ENCODE measurements at regions not wholly inside any gene's neighbourhood (a gene's known extent, or its start where the extent isn't known, plus 50 kb on each side); places are given as distances from the start of the nearest gene placed in this dataset.
A peak's percentile ranks its signal among the peaks of the same experiment; 100 is the strongest.

DNA sequence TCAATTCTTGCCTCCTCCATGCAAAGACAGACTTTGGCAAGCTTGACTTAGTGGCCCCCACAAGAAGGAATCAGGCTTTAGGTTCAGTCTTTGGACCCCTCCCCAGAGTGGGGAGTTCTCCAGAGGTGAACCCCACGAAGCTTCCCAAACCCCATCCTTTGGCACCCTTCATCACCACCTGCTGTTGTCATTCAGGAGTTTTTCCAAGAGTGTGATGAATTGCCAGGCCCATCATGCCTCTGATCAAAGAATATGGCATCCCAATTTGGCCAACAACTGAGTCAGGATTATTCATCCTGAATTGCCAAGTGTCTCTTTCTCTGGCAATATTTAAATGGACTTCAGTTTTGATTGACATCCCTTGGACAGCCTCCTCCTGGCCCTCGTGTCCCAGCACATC, 404.7 kb upstream of the MKI67 start:
- in situ Hi-C loops (cut with MboI) (no loop called here), intact Hi-C loops (cut with micrococcal nuclease) (no loop called here)
- no peak overlapping the region for H3K4me3 ChIP-seq
- H4K20me1 ChIP-seq (replicated peaks; ENCODE audit: control insufficient read depth, insufficient read depth, low read length): no peaks in the 10 kb centered on the region
- H3K9me3 ChIP-seq (replicated peaks; ENCODE audit: control insufficient read depth, insufficient read depth, low read depth, low read length): no peaks in the 10 kb centered on the region
- TF ChIP-seq, protein P1, sequence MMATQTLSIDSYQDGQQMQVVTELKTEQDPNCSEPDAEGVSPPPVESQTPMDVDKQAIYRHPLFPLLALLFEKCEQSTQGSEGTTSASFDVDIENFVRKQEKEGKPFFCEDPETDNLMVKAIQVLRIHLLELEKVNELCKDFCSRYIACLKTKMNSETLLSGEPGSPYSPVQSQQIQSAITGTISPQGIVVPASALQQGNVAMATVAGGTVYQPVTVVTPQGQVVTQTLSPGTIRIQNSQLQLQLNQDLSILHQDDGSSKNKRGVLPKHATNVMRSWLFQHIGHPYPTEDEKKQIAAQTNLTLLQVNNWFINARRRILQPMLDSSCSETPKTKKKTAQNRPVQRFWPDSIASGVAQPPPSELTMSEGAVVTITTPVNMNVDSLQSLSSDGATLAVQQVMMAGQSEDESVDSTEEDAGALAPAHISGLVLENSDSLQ (IDR thresholded peaks at IDR 0.05): peak; percentile 41; the same call in 1 of the 2 replicates
- no peak for TF ChIP-seq RAD51 (IDR thresholded peaks at IDR 0.05; ENCODE audit: borderline replicate concordance, low read depth)
- TF ChIP-seq, protein P2, sequence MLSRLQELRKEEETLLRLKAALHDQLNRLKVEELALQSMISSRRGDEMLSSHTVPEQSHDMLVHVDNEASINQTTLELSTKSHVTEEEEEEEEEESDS (CRISPR knock-in tag; IDR thresholded peaks at IDR 0.05): no peak
- no peak for TF ChIP-seq ZEB2 (IDR thresholded peaks at IDR 0.05)
- H3K4me2 ChIP-seq (ENCODE audit: insufficient read depth, low read length): no peak overlapping the region
- no peak overlapping the region for H3K27ac ChIP-seq (ENCODE audit: extremely low read depth, low read depth, low read length)
- FAIRE-seq: no peak
- no TSS peak for BruUV-seq (replicated peaks)
- CTCF ChIA-PET (ENCODE audit: low intra/inter-chr PET ratio): no interaction called here
- 49% methylated on average over 2 of the region's 2 CpGs for WGBS (ENCODE audit: insufficient coverage, low coverage, missing lambda C conversion rate)
- no peaks in the 10 kb centered on the region for H3K27me3 ChIP-seq (ENCODE audit: control insufficient read depth in 2 of 2, insufficient read depth in 2 of 2, low read length in 2 of 2)
- POLR2A ChIA-PET: interaction anchor here (1.4 to 1.9 kb wide), 3 partner anchors 8 to 19 kb away, joined by 3 to 4 read pairs (median 4); no protein-coding TSS in a partner anchor
- H3K79me2 ChIP-seq (ENCODE audit: control insufficient read depth, insufficient read depth, low read length): no peaks in the 10 kb centered on the region
- no peak overlapping the region for H2AFZ ChIP-seq (ENCODE audit: low read depth, low read length)
- H3K36me3 ChIP-seq (ENCODE audit: control insufficient read depth, insufficient read depth, low read length): no peaks in the 10 kb centered on the region
- H3K9me1 ChIP-seq (ENCODE audit: control insufficient read depth, insufficient read depth, low read length): no peaks in the 10 kb centered on the region
- H3K4me1 ChIP-seq (replicated peaks in 1 of 2; ENCODE audit: control insufficient read depth in 2 of 2, insufficient read depth in 2 of 2, low read length in 2 of 2): peaks cover 0 to 5% of the 10 kb centered on the region in 2 experiments; a peak in 2 of 5 replicates
- no peak for DNase-seq (ENCODE audit: extremely low read depth in 1 of 4, low spot score in 3 of 4)
- ATAC-seq: no peak
- no peak overlapping the region for H3K9ac ChIP-seq (ENCODE audit: insufficient read depth in 1 of 2, low read depth in 2 of 2, low read length in 2 of 2)

DNA sequence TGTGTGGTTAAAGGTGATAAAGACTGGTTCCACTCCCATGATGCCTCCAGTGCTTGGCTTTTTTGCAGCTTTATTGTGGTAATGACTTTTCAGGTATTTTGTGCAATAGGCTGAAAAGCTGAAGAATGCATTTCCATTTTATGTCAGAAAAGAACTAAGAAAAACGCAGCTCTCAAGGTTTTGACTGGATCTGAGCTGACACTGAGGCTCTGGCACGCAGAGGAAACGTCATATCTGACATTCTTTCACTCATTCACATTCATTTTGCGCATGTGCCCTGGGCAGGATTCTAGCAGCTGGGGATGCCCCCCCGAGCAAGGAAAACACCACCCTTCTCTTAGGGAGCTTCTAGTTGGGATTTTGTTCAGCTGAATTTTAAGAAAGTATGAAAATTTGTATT, 408.5 kb upstream of the MKI67 start:
- Histone ChIP-seq H3K4me2 (ENCODE audit: insufficient read depth, low read length) (no peak overlapping the region), H3K4me1 (replicated peaks in 1 of 2; ENCODE audit: control insufficient read depth in 2 of 2, insufficient read depth in 2 of 2, low read length in 2 of 2) (peaks cover 0 to 4% of the 10 kb centered on the region in 2 experiments; a peak in 2 of 5 replicates), H3K9ac (ENCODE audit: insufficient read depth in 1 of 2, low read depth in 2 of 2, low read length in 2 of 2) (no peak overlapping the region), H3K9me1 (ENCODE audit: control insufficient read depth, insufficient read depth, low read length) (no peaks in the 10 kb centered on the region), H3K27me3 (ENCODE audit: control insufficient read depth in 2 of 2, insufficient read depth in 2 of 2, low read length in 2 of 2) (no peaks in the 10 kb centered on the region), H3K79me2 (ENCODE audit: control insufficient read depth, insufficient read depth, low read length) (no peaks in the 10 kb centered on the region), H2AFZ (ENCODE audit: low read depth, low read length) (no peak overlapping the region), H4K20me1 (replicated peaks; ENCODE audit: control insufficient read depth, insufficient read depth, low read length) (no peaks in the 10 kb centered on the region), H3K36me3 (ENCODE audit: control insufficient read depth, insufficient read depth, low read length) (no peaks in the 10 kb centered on the region), H3K27ac (ENCODE audit: extremely low read depth, low read depth, low read length) (no peak overlapping the region), H3K4me3 (no peak overlapping the region), H3K9me3 (replicated peaks; ENCODE audit: control insufficient read depth, insufficient read depth, low read depth, low read length) (no peaks in the 10 kb centered on the region)
- no peak for FAIRE-seq
- 22% methylated on average over 5 of the region's 5 CpGs for WGBS (ENCODE audit: insufficient coverage, low coverage, missing lambda C conversion rate)
- no peak for DNase-seq (ENCODE audit: extremely low read depth in 1 of 4, low spot score in 3 of 4)
- in situ Hi-C loops (cut with MboI): no loop called here
- no TSS peak for BruUV-seq (replicated peaks)
- intact Hi-C loops (cut with micrococcal nuclease): no loop called here
- TF ChIP-seq L3MBTL2 (IDR thresholded peaks at IDR 0.05): no peak
- ChIA-PET CTCF (ENCODE audit: low intra/inter-chr PET ratio) (no interaction called here), POLR2A (no interaction called here)
- ATAC-seq: no peak

All from K562 (cell line).